ENCODE measurements at regions not wholly inside any gene's neighbourhood (a gene's known extent, or its start where the extent isn't known, plus 50 kb on each side); places are given as distances from the start of the nearest gene placed in this dataset.

DNA sequence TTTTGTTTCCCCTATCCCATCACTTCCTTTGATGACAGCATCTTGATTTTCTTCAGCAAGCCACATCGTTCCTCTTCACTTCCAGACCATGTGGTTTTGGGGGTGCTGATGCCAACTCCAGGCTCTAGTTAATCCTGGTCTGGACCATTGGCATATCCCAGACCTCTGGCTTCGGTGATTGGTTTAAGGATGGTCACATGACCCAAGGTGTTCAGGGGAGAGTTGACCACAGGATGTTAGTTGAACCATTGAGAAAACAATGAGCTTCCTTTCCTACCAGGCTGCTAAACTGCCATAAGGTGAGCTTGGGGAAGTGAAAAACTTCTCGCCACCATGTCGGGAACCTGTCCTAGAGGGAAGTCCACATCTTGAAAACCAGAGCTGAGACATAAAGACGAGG lies 60.9 kb upstream of the TLR3 start:
- in situ Hi-C loops (cut with HindIII; ENCODE audit: low pct_ligation_motif_present, low pct_unique_long_range_greater_than_20kb, low sequenced_read_pairs) = no loop called here
- no peak for DNase-seq

DNA sequence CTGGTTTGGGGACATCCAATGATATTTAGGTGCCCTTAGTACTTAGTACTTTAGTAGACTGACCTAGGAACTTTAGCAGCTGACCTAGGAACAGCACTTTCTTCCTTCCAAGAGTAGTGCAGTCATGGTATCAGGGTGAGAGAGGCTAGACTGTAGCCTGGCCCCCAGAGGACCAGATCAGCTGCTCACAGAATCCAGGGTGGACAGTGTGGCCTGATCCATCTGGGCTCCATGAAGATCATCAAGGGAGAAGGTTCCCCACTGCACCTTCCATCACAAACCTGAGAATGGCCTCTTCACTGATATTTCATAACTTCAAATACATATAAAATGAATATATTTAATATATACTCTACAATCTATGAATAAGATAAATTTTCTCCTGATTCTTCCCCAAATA lies 59.0 kb upstream of the TLR3 start:
- in situ Hi-C loops (cut with HindIII; ENCODE audit: low pct_ligation_motif_present, low pct_unique_long_range_greater_than_20kb, low sequenced_read_pairs) = no loop called here
- no peak for DNase-seq

DNA sequence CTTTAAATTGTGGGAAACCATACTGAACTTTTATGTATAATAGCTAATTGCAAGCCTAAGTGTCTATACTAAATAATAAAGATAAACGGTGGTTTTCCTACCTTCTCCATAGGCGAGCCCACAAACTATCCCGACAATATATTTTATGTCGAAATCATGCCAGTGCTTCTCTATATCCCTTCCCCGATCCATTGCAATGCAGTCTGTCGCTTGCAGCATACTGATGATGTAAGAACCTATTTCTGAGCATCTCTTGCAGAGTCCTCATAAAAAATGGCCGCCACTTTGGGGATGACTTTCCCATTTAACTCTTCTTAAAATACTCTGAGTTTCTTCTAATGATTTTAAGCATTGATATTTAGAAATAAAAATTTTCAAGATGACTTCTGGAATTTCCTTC lies 58.1 kb upstream of the TLR3 start:
- in situ Hi-C loops (cut with HindIII; ENCODE audit: low pct_ligation_motif_present, low pct_unique_long_range_greater_than_20kb, low sequenced_read_pairs) = no loop called here
- no peak for DNase-seq

DNA sequence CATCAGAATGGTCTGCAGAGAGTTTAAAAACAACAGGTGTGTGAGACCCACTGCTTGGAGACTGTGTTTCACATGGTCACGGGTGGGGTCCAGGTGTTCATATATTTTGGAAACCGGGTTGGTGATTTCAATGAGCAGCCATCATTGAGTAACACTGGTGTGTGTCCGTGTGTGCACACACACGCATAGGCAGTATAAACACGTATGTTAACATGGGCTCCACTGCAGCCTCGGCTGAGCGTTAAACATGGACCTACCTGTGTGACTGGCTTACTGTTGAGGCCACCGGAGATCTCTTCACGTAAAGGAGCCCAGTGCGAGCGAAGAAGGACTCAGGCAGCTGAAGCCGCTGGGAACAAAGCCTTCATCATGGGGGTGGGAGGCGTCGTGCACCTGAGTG lies 56.9 kb upstream of the TLR3 start:
- no peak for DNase-seq
- in situ Hi-C loops (cut with HindIII; ENCODE audit: low pct_ligation_motif_present, low pct_unique_long_range_greater_than_20kb, low sequenced_read_pairs) = no loop called here

DNA sequence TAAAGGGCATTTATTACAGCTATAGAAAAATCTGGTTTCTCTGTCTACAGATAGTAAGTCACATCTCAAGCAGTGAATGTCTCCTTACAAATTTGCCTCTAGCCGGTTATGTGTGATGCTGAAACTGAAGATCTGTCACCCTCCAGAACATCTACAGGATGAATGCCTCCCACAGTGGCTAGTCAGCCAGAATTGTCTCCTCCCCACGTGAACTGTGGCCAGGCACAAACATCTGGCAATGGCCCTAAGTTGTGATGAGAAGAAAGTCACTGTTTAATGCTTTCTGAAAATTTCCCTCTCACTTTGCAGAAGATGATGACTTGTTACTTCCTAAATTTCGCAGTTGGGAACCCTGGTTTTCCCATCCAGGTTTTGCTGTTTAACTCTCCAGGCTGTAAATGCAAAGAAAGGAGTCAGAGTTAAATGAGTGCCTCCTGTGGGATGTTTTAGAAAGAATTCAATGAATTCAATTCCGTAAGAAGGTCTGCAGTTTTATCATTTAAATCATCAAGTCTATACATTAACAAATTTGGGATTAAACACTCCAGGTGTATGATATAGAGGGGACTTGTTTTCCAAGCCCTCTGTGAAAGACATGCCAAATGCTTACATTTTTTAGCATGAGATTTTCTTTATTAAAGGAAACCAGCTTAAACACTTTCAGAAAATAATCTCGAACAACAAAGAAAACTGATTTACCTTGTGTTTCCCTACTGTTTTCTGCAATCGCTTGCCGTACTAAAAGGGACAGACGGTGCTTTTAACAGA lies 55.4 kb upstream of the TLR3 start:
- no peak for DNase-seq
- in situ Hi-C loops (cut with HindIII; ENCODE audit: low pct_ligation_motif_present, low pct_unique_long_range_greater_than_20kb, low sequenced_read_pairs) = no loop called here

DNA sequence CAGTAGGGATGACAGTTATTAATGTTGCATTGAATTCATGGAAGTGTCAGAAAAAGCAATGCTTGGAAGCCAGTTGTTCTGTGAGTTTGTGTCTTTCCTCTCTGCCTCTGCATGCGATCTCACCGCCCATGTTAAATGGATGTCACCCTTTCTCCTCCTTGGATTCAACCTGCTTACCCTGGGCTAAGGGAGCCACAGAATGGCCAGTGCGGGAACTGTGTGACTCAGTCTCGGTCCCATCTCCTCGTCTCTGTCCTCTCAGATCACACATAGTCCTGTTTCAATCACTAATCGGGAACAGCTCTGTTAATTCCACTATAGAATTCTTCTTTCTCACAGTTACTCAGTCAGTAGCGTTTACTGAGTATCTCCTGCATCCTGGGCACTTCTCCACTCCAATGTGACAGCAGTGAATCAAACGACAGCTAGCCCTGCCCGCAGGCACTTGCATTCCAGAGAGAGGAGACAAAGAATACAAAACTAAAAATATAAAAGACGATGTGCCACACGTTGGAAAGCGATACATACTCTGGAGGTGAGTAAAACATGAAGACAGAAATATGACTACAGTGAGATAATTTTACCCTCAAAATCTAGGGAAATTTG lies 53.6 kb upstream of the TLR3 start:
- peak; percentile 3 for DNase-seq
- in situ Hi-C loops (cut with HindIII; ENCODE audit: low pct_ligation_motif_present, low pct_unique_long_range_greater_than_20kb, low sequenced_read_pairs) = no loop called here

DNA sequence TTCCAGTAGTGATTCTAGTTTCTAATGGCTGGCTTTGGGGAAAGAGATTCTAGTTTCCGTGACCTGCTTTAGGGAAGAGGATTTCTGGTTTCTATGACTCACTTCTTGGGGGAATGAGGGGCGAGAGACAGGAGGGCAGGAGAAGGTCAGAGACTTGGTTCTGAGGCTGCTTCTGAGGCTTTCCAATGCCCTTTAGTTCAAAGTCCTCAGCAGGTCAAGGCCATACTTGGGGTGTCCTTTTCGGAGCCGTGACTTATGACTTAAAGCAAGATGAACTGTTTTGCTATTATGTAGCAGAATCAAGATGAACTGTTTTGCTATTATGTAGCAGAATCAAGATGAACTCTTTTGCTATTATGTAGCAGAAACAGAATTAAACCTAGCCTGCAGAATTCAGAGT lies 52.2 kb upstream of the TLR3 start:
- no peak for DNase-seq
- in situ Hi-C loops (cut with HindIII; ENCODE audit: low pct_ligation_motif_present, low pct_unique_long_range_greater_than_20kb, low sequenced_read_pairs) = no loop called here

DNA sequence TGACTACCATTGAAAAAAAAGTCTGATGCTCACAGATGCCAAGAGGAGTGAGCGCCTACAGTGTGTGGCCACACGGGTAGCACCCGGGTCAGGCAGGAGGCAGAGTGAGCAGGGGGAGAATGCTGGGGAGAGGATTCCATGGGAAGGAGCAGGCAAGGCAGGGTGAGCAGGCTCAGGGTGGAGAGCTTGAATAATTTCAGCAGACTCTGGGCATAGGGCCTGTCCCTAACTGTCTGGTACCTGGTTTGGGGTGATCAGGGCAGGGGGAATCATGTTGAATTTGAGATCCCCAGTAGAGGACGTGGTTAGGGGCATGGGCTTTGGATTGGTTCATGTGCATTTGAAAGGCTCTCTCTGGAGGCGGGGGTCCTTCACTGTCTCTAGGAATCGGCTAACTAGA lies 51.2 kb upstream of the TLR3 start:
- DNase-seq = no peak
- in situ Hi-C loops (cut with HindIII; ENCODE audit: low pct_ligation_motif_present, low pct_unique_long_range_greater_than_20kb, low sequenced_read_pairs) = no loop called here

DNA sequence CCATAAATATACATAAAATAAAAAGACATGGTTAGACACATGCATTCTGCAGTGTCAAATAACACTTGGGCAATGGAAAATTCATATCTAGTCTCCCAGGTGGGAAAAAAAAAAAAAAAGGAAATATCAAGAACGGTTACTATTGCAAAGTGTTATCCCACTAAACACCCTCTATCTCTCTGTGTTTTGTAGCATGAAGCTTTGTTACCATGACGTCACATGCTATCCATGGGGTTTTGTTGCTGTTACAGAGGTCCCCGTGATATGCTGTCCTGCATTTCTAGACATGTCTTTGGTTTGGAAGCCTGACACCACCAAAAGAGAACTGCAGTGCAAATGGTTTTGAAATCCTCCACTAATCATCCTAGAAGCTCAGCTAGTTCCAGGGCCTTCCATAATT lies 50.7 kb upstream of the TLR3 start:
- in situ Hi-C loops (cut with HindIII; ENCODE audit: low pct_ligation_motif_present, low pct_unique_long_range_greater_than_20kb, low sequenced_read_pairs) = no loop called here
- no peak for DNase-seq

DNA sequence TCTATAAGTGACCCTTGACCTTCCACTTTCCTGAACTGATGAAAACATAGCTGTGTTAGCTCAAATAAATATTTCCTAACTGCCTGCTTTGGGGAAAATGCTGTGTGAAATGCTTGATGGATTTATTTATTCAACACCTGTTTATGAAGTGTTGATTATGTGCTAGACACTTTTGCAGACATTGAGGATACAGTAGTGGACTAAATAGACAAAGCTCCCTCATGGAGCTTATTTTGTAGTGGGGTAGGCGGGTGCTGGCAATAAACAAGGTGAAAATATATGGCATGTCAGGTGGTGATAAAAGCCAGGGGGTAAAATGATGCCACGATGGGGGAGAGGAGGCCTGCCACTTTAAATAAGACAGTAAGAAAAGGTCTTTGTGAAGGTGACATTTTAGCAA lies 50.2 kb upstream of the TLR3 start:
- DNase-seq = no peak
- in situ Hi-C loops (cut with HindIII; ENCODE audit: low pct_ligation_motif_present, low pct_unique_long_range_greater_than_20kb, low sequenced_read_pairs) = no loop called here
